GM18498 (cell line): ENCODE measurements at regions not wholly inside any gene's neighbourhood (a gene's known extent, or its start where the extent isn't known, plus 50 kb on each side); places are given as distances from the start of the nearest gene placed in this dataset.
"Not testable (repeated sequence)": the region's sequence is repeated elsewhere in the genome, so short reads cannot be mapped to it uniquely, and the experiment has no call there.

ENCODE experiments used
- ATAC-seq: cut with Tn5 transposase; IDR thresholded peaks from one replicate; pipeline ENCODE4 v1.9.1; 2021; ENCODE audit warnings: mild to moderate bottlenecking, moderate library complexity; ENCODE audit not compliant: unreplicated experiment

- peak; percentile 95 for ATAC-seq
These were observed 125.4 kb upstream of the ANKH start for GRCh38 chr5:14996997-14997396.

GRCh38 chr5:14995229-14995628, 123.7 kb upstream of the ANKH start:
- ATAC-seq: no peak

GRCh38 chr5:14993459-14994133, 122.0 kb upstream of the ANKH start:
- ATAC-seq: not testable (repeated sequence)

GRCh38 chr5:14992751-14993458, 121.3 kb upstream of the ANKH start:
- ATAC-seq: peak; percentile 74

GRCh38 chr5:14988223-14988622, 116.6 kb upstream of the ANKH start:
- ATAC-seq: no peak

GRCh38 chr5:14986413-14986812, 114.8 kb upstream of the ANKH start:
- no peak for ATAC-seq

GRCh38 chr5:14983666-14984441, 112.3 kb upstream of the ANKH start:
- ATAC-seq: no peak

GRCh38 chr5:14980698-14981097, 109.1 kb upstream of the ANKH start:
- no peak for ATAC-seq

- ATAC-seq: no peak
These were observed 105.6 kb upstream of the ANKH start for GRCh38 chr5:14977058-14977685.

GRCh38 chr5:14976486-14976885, 104.9 kb upstream of the ANKH start:
- no peak for ATAC-seq

GRCh38 chr5:14971873-14972272, 100.3 kb upstream of the ANKH start:
- ATAC-seq: no peak

- ATAC-seq: no peak
These were observed 97.2 kb upstream of the ANKH start for GRCh38 chr5:14968796-14969195.

- ATAC-seq: no peak
These were observed 95.6 kb upstream of the ANKH start for GRCh38 chr5:14967166-14967565.

GRCh38 chr5:14965815-14966214, 94.2 kb upstream of the ANKH start:
- no peak for ATAC-seq

- ATAC-seq: no peak
These were observed 91.0 kb upstream of the ANKH start for GRCh38 chr5:14962604-14963003.

GRCh38 chr5:14960120-14960462, 88.5 kb upstream of the ANKH start:
- ATAC-seq: no peak

- no peak for ATAC-seq
These were observed 88.0 kb upstream of the ANKH start for GRCh38 chr5:14959399-14960119.

GRCh38 chr5:14958188-14958587, 86.6 kb upstream of the ANKH start:
- no peak for ATAC-seq

- ATAC-seq: no peak
These were observed 85.0 kb upstream of the ANKH start for GRCh38 chr5:14956423-14957046.

GRCh38 chr5:14954616-14955343, 83.2 kb upstream of the ANKH start:
- ATAC-seq: no peak
